Astrocyte (in vitro differentiated cells and primary cell): ENCODE measurements at regions not wholly inside any gene's neighbourhood (a gene's known extent, or its start where the extent isn't known, plus 50 kb on each side); places are given as distances from the start of the nearest gene placed in this dataset.

ENCODE experiments used
- EZH2 ChIP-seq: IDR thresholded peaks from 2 replicates; pipeline ENCODE4 v1.6.1; 2012; ENCODE audit warnings: mild to moderate bottlenecking, low read length, inconsistent platforms; ENCODE audit not compliant: insufficient read depth
- TF ChIP-seq, protein P1 (sequence below): IDR thresholded peaks from 2 replicates; pipeline ENCODE4 v1.5.1; 2011; ENCODE audit warnings: low read depth, mild to moderate bottlenecking, inconsistent platforms, low read length, moderate library complexity; ENCODE audit not compliant: insufficient read depth

GRCh38 chr1:219042769-219043168 is 130.9 kb upstream of the LYPLAL1 start:
- TF ChIP-seq EZH2: no peak
- TF ChIP-seq, protein P1, sequence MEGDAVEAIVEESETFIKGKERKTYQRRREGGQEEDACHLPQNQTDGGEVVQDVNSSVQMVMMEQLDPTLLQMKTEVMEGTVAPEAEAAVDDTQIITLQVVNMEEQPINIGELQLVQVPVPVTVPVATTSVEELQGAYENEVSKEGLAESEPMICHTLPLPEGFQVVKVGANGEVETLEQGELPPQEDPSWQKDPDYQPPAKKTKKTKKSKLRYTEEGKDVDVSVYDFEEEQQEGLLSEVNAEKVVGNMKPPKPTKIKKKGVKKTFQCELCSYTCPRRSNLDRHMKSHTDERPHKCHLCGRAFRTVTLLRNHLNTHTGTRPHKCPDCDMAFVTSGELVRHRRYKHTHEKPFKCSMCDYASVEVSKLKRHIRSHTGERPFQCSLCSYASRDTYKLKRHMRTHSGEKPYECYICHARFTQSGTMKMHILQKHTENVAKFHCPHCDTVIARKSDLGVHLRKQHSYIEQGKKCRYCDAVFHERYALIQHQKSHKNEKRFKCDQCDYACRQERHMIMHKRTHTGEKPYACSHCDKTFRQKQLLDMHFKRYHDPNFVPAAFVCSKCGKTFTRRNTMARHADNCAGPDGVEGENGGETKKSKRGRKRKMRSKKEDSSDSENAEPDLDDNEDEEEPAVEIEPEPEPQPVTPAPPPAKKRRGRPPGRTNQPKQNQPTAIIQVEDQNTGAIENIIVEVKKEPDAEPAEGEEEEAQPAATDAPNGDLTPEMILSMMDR: no peak
